Fibroblast of villous mesenchyme (primary cell): ENCODE measurements at regions not wholly inside any gene's neighbourhood (a gene's known extent, or its start where the extent isn't known, plus 50 kb on each side); places are given as distances from the start of the nearest gene placed in this dataset.

ENCODE experiments used
- DNase-seq: peaks from one replicate; pipeline ENCODE4 v3.0.0-alpha.2; 2010; ENCODE audit warnings: low read depth
- H3K4me3 ChIP-seq: 2 replicates; pipeline ENCODE4 v1.5.1; 2011; ENCODE audit warnings: low read depth, mild to moderate bottlenecking, low read length
- TF ChIP-seq, protein P1 (sequence below): IDR thresholded peaks from 2 replicates; pipeline ENCODE4 v1.5.1; 2012; ENCODE audit warnings: low read depth, mild to moderate bottlenecking, low read length; ENCODE audit not compliant: insufficient read depth

DNA sequence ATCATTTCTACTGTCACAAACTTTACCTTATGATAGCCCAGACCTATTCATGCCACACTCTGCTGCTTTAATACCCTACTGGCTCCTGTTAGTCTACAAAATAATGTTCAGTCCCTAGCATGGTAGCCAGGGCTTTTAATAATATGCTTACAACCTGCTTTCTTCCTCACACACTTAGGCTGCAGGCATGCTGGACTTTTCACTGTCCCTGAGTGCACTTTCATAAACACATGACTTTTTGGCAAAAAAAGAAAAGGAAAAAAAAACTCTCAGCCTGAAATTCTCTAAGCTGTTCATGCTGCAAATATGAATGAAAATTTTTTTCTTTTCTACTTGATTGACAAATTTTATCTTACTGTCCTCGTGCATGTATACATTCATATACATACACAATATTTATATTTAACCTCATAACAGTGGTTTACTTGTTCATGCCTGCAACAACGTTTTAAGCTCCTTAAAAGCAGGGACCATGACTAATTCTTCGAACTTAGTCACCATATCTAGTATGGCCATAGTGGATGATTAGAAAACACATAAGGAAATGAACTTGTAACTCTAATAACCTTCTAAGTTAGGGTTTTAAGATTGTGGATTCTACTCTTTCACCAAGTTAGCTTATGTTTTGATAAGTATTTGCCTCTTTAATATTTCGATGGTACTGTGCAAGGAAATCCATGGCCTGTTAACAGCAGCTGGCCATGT is 229.5 kb downstream of the SPCS3 start:
- no peak overlapping the region for H3K4me3 ChIP-seq
- DNase-seq = no peak
- TF ChIP-seq, protein P1, sequence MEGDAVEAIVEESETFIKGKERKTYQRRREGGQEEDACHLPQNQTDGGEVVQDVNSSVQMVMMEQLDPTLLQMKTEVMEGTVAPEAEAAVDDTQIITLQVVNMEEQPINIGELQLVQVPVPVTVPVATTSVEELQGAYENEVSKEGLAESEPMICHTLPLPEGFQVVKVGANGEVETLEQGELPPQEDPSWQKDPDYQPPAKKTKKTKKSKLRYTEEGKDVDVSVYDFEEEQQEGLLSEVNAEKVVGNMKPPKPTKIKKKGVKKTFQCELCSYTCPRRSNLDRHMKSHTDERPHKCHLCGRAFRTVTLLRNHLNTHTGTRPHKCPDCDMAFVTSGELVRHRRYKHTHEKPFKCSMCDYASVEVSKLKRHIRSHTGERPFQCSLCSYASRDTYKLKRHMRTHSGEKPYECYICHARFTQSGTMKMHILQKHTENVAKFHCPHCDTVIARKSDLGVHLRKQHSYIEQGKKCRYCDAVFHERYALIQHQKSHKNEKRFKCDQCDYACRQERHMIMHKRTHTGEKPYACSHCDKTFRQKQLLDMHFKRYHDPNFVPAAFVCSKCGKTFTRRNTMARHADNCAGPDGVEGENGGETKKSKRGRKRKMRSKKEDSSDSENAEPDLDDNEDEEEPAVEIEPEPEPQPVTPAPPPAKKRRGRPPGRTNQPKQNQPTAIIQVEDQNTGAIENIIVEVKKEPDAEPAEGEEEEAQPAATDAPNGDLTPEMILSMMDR = no peak

DNA sequence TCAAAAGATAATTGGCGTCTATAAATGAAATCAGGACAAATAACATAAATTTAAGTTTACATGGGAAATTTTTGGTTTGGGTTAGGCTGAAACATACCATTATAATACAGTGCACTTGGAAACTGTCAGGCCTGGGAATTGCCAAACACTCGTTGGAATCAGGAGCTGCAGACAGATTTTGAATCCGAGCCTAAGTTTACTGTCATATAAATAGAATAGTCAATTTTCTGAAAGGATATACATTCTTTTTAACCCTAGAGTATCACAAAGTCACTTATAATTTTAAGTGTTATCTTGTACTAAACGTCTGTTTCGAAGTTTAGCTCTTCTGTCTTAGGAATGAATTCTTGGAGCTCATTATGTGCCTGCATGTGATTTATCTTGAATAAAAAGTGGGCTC is 234.1 kb downstream of the VEGFC start:
- no peak overlapping the region for H3K4me3 ChIP-seq
- TF ChIP-seq, protein P1 = no peak
- no peak for DNase-seq

DNA sequence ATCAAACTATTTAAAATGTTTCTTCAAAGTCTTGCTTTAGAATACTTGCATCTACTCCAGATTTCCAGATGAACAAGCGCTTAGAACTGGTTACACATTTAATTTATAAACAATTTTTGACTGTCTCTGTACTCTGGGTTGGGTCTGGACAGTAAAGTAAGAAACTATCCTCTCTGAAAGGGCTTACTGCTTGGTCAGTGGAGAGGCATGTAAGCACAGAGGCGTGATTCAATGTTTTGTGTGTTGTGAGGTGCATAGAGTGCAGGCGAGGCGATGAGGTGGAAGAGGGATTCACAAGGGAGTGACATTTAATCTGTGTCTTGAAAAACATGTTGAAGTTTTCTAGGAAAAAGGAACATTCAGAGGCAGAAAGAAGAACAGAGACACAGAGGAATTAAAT is 231.4 kb downstream of the VEGFC start:
- TF ChIP-seq, protein P1 = no peak
- no peak for DNase-seq
- H3K4me3 ChIP-seq = no peak overlapping the region

DNA sequence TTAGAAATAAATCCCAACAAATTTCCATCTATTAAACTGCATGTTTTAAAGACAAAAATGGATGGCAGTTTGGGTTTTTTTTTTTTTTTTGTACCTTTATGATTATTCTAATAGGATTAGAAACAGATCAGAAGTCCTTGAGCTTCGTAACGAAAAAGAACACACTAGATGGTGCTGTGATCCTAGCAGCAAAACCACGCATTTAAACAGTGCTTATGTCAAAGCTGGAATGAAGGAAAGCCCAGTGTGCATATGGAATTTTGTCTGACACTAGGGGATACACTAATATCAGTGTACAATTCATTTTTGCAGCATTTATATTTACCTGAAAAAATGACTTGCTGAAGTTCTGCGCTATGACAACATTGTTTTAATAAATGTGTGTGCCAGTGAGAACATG is 229.1 kb downstream of the VEGFC start:
- TF ChIP-seq, protein P1 = peak; percentile 49
- peak; percentile 70 for DNase-seq
- no peak overlapping the region for H3K4me3 ChIP-seq

DNA sequence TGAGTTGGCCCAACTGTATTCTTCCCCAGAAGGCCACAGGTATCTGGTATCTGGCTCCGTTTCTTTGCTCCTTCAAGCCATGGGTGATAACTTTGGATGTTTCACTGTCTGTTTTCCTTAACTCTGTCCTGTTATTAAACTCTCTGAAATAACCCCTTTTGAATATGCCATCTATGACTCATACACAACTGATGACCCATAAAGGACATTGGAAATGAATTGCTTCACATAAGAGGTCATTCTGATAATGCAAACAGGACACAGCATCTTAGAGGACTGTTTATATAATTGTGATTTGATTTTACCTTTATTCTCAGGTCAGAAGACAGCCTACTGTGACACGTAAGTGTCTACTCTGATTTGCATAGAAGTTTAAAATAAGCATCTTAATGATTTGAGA is 227.7 kb downstream of the VEGFC start:
- DNase-seq = no peak
- TF ChIP-seq, protein P1 = no peak

DNA sequence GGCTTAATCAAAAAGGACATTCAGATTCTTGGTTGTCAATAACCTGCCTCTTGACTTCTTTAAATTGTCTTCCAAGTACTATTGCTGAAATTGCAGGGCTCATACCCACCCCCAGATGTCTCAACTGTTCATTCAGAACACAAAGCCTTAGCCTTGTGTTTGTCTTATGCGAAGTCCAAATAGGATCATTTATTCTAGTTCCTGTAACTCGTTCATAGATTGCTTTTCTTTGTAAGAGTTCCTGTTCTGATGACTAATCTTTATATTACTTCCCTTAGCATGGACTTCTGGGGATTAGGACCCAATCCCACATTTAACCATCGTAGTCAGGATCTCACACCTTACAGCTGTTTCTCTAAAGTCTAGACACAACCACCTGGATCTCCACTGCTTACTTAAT is 226.0 kb downstream of the VEGFC start:
- no peak overlapping the region for H3K4me3 ChIP-seq
- DNase-seq = no peak
- TF ChIP-seq, protein P1 = no peak

More for the DNA sequence above, 227.7 kb downstream of the VEGFC start:
- no peak overlapping the region for H3K4me3 ChIP-seq

DNA sequence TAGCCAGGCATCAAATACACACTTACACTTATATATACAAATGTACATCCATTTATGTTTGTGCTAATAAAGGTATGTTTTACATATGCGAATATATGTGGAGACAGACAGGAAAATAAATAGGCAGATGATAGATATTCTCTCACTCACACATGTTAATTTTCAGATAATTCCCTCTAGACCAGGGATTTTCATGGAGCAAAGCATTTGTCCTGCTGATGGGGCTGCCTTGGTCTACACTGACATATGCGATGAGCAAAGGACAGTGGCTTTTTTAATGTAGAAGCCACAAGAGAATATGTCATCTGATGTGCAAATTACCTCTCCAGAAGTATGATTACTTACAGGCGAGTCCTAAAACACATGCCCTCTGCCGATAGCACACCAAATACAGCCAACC is 224.5 kb downstream of the VEGFC start:
- H3K4me3 ChIP-seq = no peak overlapping the region
- no peak for DNase-seq
- TF ChIP-seq, protein P1 = no peak
